Astrocyte of the hippocampus (primary cell): ENCODE measurements at regions not wholly inside any gene's neighbourhood (a gene's known extent, or its start where the extent isn't known, plus 50 kb on each side); places are given as distances from the start of the nearest gene placed in this dataset.

Source experiments
- DNase-seq: peaks from one replicate; pipeline ENCODE4 v3.0.0; 2011; ENCODE audit warnings: low read depth, low spot score

DNA sequence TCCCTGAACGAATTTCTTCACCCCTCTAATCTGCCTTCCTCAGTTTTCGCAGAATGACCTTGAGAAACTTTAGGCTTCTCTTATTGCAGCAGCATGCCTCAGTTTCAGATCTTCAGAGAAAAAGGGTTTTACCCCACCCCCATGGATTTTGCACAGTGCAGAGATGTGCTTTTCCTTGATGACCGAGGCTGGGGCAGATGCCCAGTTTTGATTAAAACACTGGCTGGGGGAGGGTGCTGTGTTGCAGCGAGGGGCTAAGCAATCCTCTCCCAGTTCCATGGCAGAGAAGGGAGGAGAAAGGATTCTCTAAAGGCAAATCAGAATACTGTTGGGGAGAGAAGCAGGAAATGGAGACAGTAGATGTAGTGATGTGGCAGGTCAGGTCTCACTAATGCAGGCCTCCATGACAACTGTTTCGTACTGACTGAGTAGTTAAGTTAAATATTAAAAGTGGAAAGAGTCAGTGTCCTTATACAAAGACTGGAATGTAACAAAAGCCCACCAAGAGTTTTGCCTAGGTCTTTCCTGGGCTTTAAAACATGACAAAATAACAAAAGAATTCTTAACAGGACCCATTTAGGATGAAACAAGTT lies 50.8 kb upstream of the PDZD8 start:
- DNase-seq = no peak

DNA sequence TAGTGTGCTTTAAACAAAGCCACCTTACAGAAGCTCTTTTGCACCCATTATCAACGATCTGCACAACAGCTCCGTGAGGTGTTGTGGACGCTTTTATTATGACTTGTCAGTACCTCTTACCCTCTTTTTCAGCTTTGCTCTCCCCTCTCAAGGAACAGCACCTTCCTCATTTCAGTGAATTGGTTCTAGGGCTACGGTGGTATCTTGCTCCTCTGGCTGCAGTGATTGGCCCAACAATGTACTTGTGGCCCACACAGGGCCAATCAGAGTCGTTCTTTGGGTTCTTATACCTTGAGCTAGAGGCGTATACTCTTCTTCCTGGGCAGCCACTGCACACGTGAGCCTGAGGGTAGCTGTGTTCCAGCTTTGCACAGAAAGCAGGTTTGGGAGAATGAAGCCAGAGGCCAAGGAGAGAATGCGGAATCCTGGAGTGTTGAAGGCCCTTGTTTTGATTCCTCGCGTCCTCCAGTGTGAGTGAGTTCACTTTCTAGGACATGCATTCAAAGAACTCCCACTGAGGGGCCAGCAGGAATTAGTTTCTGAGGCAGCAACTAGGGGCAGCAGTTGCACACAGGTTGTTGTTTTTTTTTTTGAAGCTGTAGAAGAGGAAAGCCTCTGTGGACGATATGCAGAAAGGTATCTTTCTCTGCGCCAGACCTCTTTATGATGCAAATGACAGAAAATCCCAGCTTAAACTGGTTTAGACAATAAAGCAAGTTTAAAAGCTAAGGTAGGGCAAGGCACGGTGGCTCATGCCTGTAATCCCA lies 49.8 kb upstream of the PDZD8 start:
- DNase-seq = no peak
